ENCODE measurements at regions not wholly inside any gene's neighbourhood (a gene's known extent, or its start where the extent isn't known, plus 50 kb on each side); places are given as distances from the start of the nearest gene placed in this dataset.

GRCh38 chr14:38850664-38851063, 252.4 kb downstream of the SEC23A start:
- no peak for TF ChIP-seq CTCF (conservative IDR thresholded peaks at IDR 0.05)
- no peak for TF ChIP-seq EZH2 (IDR thresholded peaks at IDR 0.05; ENCODE audit: low read depth)
